ENCODE measurements at regions not wholly inside any gene's neighbourhood (a gene's known extent, or its start where the extent isn't known, plus 50 kb on each side); places are given as distances from the start of the nearest gene placed in this dataset.

DNA sequence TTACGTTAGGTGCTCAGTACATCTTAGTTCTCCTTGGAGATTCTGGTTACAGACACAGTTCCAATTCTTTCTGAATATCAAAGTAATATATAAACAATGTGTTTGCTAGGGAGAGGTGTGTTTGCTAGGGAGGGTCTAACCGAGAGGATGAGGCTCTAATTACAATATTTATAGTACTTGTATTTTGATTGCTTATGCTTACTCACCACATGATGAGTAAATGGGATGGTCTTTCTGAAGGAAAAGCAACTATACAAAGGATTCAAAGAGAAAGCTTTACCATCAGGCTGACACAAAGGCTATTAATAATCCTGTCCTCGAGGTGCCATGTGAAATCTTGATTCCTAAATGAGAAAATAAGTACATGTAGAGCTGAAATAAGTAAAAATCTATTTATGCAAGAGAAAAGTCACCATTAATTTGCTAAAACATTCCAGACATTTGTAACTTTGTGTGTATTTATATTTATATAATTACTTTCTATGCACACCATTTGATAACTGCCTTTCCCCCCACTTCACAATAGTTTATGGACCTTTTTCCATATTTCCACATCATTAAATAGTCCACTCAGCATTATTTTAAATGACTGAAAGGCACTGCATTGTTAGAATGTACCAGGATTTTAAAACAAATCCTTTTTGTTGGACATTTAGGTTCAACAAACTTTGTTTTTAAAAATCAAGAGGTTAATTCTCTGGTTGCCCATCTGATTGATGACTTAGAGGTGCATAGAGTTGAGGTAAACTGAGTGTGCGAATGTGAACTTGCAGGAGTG, 94.5 kb upstream of the FN1 start:
- Histone ChIP-seq H3K79me2 (ENCODE audit: control insufficient read depth, insufficient read depth, low read length) (no peaks in the 10 kb centered on the region), H3K4me3 (no peak overlapping the region), H3K27ac (ENCODE audit: control insufficient read depth, insufficient read depth) (no peak overlapping the region), H3K36me3 (ENCODE audit: control insufficient read depth in 2 of 2, insufficient read depth in 2 of 2, low read length in 1 of 2) (no peaks in the 10 kb centered on the region), H4K20me1 (ENCODE audit: control insufficient read depth, insufficient read depth) (no peaks in the 10 kb centered on the region), H3K4me1 (ENCODE audit: control insufficient read depth, insufficient read depth, low read length) (no peaks in the 10 kb centered on the region), H2AFZ (ENCODE audit: control insufficient read depth, low read depth, low read length) (no peak overlapping the region), H3K27me3 (replicated peaks in 1 of 2; ENCODE audit: control insufficient read depth in 2 of 2, insufficient read depth in 2 of 2, low read length in 1 of 2) (no peaks in the 10 kb centered on the region), H3K4me2 (ENCODE audit: control insufficient read depth, insufficient read depth) (no peak overlapping the region), H3K9me3 (replicated peaks; ENCODE audit: control insufficient read depth, insufficient read depth, low read length) (no peaks in the 10 kb centered on the region; the same call in 2 of the 3 replicates), H3K9ac (ENCODE audit: control insufficient read depth, insufficient read depth, low read length) (no peak overlapping the region)
- 7% methylated on average over 4 of the region's 4 CpGs for WGBS (ENCODE audit: insufficient coverage, insufficient replicate concordance, low lambda C conversion rate, missing lambda C conversion rate)
- no peak for ATAC-seq
- RAD21 ChIA-PET (ENCODE audit: unreplicated experiment), result no interaction called here
- CTCF ChIA-PET, result no interaction called here
- SMC1A ChIA-PET (ENCODE audit: uncharacterized antibody, unreplicated experiment), result interaction anchor here (1.2 kb wide), 1 partner anchor 23 kb away, joined by 3 read pairs; no protein-coding TSS in a partner anchor
- POLR2A ChIA-PET, result no interaction called here
- in situ Hi-C loops (cut with MboI) (no loop called here), intact Hi-C loops (cut with micrococcal nuclease; ENCODE audit: unreplicated experiment) (no loop called here)
- TF ChIP-seq MEF2A (IDR thresholded peaks at IDR 0.05; ENCODE audit: insufficient read depth, low read depth, low read length) (no peak), FOS (IDR thresholded peaks at IDR 0.05; ENCODE audit: borderline replicate concordance, extremely low read depth, insufficient read length) (no peak), POU2F2 (IDR thresholded peaks at IDR 0.05; ENCODE audit: borderline replicate concordance, low read depth, low read length) (no peak), ZBED1 (IDR thresholded peaks at IDR 0.05; ENCODE audit: borderline replicate concordance) (no peak), BACH1 (IDR thresholded peaks at IDR 0.05; ENCODE audit: borderline replicate concordance) (no peak), NFYA (IDR thresholded peaks at IDR 0.05; ENCODE audit: borderline replicate concordance, low read depth, low read length) (no peak)
- TF ChIP-seq, protein P1, sequence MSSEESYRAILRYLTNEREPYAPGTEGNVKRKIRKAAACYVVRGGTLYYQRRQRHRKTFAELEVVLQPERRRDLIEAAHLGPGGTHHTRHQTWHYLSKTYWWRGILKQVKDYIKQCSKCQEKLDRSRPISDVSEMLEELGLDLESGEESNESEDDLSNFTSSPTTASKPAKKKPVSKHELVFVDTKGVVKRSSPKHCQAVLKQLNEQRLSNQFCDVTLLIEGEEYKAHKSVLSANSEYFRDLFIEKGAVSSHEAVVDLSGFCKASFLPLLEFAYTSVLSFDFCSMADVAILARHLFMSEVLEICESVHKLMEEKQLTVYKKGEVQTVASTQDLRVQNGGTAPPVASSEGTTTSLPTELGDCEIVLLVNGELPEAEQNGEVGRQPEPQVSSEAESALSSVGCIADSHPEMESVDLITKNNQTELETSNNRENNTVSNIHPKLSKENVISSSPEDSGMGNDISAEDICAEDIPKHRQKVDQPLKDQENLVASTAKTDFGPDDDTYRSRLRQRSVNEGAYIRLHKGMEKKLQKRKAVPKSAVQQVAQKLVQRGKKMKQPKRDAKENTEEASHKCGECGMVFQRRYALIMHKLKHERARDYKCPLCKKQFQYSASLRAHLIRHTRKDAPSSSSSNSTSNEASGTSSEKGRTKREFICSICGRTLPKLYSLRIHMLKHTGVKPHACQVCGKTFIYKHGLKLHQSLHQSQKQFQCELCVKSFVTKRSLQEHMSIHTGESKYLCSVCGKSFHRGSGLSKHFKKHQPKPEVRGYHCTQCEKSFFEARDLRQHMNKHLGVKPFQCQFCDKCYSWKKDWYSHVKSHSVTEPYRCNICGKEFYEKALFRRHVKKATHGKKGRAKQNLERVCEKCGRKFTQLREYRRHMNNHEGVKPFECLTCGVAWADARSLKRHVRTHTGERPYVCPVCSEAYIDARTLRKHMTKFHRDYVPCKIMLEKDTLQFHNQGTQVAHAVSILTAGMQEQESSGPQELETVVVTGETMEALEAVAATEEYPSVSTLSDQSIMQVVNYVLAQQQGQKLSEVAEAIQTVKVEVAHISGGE (CRISPR knock-in tag; IDR thresholded peaks at IDR 0.05), result no peak
- TF ChIP-seq, protein P2, sequence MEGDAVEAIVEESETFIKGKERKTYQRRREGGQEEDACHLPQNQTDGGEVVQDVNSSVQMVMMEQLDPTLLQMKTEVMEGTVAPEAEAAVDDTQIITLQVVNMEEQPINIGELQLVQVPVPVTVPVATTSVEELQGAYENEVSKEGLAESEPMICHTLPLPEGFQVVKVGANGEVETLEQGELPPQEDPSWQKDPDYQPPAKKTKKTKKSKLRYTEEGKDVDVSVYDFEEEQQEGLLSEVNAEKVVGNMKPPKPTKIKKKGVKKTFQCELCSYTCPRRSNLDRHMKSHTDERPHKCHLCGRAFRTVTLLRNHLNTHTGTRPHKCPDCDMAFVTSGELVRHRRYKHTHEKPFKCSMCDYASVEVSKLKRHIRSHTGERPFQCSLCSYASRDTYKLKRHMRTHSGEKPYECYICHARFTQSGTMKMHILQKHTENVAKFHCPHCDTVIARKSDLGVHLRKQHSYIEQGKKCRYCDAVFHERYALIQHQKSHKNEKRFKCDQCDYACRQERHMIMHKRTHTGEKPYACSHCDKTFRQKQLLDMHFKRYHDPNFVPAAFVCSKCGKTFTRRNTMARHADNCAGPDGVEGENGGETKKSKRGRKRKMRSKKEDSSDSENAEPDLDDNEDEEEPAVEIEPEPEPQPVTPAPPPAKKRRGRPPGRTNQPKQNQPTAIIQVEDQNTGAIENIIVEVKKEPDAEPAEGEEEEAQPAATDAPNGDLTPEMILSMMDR (IDR thresholded peaks at IDR 0.05 in 2 of 3, conservative IDR thresholded peaks at IDR 0.05 in 1 of 3; ENCODE audit: control insufficient read depth in 2 of 3, extremely low read depth in 1 of 3, insufficient read depth in 1 of 3, low read depth in 3 of 3, low read length in 3 of 3), result no peak
- BruUV-seq (replicated peaks), result no TSS peak
- no peak for DNase-seq (ENCODE audit: low read depth, low spot score)
- FAIRE-seq, result no peak
